Stimulated activated CD4-positive, alpha-beta T cell treated with anti-CD3 and anti-CD28 coated beads, Interleukin-1b, Interleukin-23, amount 100 ng/mL, for 4 hours (primary cell): ENCODE measurements at regions not wholly inside any gene's neighbourhood (a gene's known extent, or its start where the extent isn't known, plus 50 kb on each side); places are given as distances from the start of the nearest gene placed in this dataset.
A peak's percentile ranks its signal among the peaks of the same experiment; 100 is the strongest.
"Not testable (repeated sequence)": the region's sequence is repeated elsewhere in the genome, so short reads cannot be mapped to it uniquely, and the experiment has no call there.

Experiments used
- DNase-seq, 2 donors: peaks; one replicate each; pipeline ENCODE4 v3.0.0-alpha.2; 2020; ENCODE audit warnings: low read depth in 2 of 2

DNA sequence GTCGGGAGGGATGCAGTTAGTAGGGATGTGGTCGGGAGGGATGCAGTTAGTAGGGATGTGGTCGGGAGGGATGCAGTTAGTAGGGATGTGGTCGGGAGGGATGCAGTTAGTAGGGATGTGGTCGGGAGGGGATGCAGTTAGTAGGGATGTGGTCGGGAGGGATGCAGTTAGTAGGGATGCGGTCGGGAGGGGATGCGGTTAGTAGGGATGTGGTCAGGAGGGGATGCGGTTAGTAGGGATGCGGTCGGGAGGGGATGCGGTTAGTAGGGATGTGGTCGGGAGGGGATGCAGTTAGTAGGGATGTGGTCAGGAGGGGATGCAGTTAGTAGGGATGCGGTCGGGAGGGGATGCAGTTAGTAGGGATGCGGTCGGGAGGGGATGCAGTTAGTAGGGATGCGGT is 96.2 kb downstream of the BDH1 start:
- not testable (repeated sequence) for DNase-seq

DNA sequence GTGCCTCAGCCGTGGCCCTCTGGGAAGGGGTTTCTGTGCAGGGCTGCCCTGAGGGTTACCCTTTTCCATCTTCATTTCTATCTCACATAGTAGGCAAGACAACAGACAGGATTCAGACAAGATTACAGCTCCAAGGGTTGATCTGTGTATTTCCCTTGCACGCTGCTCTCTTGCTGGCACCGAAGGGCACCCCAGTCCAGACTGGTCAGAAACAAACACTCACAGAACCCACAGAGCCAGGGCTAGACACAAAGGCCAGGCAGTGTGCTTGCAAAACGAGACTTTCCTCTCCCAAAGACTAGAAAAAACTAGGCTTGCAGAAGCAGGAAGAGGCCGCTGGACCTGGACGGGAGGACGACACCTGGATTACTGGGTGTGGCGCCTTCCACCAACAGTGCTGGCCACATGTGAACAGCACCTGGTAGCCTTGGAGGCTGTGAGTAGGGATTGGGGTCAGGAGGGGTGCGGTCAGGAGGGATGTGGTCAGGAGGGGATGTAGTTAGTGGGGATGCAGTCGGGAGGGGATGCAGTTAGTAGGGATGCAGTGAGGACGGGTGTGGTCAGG is 96.8 kb downstream of the BDH1 start:
- no peak for DNase-seq

DNA sequence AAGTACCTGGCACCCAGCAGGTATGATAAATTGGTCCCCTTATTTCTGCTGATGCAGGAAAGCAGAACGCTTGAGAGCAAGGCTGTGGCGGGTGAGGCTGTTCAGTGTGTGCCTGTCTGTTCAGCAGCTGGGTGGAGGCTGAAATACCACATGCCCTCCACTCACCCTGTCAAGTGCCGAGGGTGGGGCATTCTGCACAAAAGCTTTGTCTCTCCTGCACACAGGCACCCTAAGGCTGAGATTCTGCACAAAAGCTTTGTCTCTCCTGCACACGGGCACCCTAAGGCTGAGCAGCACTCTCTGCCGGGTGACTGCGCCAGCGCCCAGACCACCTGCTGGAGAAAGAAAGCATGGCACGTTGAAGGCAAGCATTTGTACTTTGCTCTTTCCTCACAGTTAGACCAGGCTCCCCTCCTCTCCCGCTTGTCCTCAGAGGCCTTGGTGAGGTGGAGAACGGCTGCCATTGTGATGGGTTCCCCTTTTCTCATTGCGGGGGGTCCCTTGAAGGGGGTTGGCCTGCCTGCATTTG is 97.5 kb downstream of the BDH1 start:
- no peak for DNase-seq

DNA sequence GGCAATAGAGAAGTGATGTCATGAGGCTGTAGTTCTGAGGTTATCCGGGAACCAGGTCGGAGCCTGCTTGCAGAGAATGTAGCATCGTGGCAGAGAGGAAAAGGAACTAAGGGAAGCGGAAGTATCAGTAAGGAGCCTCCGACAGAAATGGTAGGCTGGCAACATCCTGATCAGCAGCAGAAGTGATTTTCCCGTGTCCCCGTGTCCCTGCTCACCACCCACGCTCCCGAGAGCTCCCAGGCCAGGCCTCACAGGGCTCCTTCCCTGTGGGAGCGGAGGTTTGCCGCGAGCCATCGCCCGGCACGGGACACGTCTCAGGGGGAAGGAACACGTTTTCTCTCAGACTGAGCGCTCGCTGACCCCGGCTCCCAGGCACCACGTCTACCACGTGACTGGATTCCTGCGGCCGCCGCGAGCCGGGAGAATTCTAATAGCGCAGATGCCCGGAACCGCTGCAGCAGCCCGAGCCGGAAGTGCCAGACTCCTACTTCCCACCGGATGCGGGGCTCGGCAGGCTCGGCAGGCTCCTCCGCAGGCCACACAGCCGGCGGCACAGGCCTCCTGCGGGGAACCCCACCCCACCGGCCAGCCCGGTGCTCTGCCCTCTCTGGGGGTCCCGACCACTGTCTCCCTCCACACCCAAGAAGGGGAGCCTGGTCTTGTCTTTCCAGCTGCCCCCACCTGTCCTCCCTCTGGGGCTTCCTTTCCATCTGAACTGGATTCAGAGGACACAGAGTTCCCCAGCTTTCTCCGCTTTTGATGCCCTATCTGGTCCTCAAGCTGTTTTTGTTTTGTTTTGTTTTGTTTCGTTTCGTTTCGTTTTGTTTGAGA is 99.3 kb downstream of the BDH1 start:
- peak; percentile 15 to 50 for DNase-seq

DNA sequence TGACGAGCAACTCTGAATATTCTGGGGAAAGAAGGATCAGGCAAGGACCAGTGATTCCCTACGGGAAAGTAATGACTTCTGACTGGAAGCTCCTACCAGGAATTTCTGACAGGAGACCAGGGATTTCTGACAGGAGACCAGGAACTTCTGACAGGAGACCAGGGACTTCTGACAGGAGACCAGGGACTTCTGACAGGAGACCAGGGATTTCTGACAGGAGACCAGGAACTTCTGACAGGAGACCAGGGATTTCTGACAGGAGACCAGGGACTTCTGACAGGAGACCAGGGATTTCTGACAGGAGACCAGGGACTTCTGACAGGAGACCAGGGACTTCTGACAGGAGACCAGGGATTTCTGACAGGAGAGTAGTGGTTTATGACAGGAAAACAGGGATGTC is 100.9 kb downstream of the BDH1 start:
- not testable (repeated sequence) for DNase-seq

DNA sequence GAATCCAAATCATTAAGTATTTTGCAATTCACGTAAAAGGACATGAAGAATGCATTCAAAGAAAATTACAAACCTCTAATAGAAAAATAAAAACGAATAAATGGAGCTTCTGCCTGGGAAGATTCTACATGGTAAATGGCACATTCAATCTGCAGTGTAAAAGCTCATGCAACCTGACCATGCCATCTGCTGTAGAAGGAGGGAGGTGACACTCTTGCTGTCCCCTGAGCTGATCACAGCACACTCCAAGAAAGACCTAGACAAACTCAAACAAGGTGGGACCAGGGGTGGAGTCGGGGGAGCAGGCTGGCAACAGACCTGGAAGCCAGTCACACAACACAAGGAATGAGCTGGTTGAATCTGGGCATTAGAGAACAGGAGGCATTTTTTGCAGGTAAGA is 101.8 kb downstream of the BDH1 start:
- no peak for DNase-seq

DNA sequence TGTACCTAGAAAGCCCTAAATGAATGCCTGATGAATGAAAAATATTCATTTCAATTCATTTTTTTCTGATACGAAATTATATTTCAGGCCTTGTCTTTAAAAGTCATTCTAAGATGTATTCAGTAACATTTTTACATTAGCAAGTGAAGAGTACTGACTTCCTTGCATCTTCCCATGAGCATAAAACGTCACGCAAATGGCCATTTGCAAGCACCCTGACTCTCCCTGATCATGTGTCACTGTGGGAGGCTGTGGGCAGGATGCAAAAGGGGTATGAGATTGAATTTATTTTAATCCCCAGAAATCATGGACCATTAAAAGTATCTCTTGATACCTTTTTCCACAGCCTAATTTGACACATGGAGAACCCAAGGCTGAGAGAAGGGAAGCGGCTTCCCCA is 105.0 kb downstream of the BDH1 start:
- DNase-seq: no peak

DNA sequence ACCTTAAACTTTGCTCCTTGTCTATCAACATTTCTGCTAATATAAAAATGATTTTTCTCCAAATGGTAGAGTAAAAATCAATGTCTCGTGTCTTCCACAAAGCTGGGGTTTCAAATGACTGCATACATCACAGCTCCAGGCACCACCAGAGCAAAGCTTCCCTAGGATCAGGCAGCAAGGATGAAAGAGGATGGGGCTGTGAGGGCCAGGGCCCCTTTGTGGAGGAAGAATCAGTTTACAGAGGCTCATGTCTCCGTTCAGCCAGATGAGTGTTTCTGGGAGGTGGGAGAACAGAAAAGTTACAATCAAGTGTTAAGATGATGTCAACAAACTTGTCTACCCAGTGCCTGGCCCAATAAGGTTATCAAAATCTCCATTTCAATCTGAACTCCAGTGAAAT is 105.5 kb downstream of the BDH1 start:
- DNase-seq: no peak

DNA sequence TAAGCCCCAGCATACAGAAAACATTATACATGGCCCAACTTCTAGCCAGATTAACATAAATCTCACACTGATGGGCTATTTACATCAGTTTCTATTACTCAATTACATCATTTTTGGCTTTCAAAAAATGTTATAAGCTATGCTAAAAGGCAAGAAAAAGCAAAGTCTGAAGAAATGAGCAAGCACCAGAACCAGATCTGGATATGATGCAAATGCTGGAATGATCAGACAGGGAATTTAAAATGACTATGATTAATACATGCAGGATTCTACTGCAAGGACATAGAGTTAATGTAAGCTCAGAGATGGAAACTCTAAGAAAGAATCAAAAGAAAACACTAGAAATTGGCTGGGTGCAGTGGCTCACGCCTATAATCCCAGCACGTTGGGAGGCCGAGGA is 106.6 kb downstream of the BDH1 start:
- not testable (repeated sequence) for DNase-seq

DNA sequence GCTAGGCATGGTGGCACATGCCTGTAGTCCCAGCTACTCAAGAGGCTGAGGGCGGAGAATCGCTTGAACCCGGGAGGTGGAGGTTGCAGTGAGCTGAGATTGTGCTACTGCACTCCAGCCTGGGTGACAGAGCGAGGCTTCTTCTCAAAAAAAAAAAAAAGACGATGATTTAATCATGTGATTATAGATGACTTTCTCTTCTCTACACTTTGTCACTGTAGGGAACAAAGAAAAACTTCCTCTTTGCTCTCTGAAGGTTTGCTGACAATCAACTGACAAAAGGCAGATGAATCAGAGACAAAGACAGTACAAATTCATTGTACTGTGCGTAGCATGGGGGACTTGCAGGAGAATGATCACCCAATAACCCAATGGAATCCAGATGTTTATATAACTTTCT is 108.0 kb downstream of the BDH1 start:
- not testable (repeated sequence) for DNase-seq

DNA sequence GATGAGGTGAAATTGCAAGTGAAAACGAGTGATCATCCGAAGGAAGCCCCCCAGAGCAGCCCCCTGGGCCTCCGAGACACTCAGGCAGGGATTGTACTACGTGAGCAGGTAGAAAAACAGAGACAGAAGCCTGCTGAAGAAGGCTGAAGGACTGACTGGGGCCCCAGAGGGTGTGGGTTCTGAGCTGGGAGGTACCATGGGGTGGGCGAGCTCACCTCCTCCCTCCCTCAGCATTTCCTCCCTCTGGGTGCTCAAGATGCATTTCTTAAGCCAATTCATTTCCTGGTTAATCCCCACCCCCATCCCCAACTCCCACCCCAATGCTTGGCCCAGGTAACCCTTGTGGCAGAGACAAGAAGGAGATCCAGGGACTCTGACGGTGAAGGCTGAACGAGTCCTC is 108.7 kb downstream of the BDH1 start:
- DNase-seq: no peak

DNA sequence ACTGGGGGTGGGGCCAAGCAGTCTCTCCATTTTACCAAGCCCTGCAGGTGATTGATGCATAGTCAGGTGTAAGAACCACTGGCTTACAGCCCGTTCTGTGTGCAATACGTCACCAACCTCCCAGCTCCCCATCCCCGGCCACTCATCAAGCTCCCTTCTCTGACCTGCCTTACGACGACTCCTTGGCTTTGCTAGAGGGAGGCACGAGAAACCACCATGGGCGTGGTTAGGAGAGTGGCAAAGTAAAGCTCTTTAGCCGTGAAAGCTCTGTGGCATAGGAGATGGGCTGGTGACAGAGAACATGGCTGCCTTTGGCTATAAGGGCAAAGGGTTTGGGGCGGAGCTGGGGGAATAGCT is 109.1 kb downstream of the BDH1 start:
- no peak for DNase-seq

DNA sequence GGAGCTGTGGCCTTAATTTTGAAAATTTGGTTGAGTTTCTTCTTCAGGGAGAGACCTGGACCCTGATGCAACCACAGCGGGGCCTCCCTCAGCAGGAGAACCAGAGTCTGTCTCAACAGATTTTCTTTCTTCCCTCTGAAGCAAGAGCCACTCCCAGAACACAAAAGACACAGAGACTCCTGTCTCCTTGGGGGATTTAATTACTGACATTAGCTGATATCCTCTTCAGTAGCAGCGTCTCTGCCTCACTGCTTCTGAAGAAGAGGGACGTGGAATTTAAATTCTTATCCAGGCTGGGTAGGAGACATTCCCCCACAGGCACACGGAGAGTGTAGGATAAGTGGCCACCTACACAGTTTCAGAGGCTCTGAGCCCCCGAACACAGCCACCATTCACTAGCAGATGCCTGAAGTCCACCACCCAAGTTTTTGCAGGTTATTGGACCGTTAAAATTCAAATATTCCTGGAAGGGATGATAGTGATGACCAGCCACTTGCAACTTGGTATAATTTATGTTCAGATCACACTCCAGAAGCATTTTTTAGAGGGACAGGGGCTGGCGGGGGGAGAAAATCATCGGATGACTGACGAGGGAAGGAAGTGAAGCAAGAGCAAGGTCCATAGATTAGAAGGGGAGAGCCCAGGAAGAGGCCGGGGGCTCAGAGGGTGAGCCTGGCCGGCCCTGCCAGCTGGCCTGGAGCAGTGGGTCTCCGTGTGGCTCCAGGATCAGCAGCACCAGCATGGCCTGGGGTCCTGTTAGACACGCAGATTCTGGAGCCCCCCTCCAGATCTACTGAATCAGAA is 109.7 kb downstream of the BDH1 start:
- DNase-seq: no peak

DNA sequence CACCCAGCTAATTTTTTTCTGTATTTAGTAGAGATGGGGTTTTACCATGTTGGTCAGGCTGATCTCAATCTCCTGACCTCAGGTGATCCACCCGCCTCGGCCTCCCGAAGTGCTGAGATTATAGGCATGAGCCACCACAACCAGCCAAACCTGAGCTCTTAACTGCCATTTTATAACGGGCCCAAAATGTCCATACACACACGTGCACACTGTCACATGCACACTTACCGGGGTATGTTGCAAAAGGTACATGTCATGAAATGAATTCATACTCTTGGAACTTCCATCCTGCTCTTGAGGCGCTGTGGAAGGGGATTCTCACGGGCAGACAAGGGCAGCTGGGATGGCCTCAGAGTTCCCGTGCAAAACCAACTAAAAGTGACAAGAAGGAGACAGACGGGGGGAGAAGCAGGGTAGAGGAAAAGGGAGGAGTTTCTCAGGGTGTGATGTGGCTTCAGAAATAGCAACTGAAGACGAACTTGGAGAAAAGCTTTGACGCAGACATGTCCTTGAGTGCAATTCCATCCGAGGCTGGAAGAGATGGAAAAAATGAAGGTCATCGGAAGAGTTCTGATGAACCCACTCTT is 110.9 kb downstream of the BDH1 start:
- DNase-seq: no peak

DNA sequence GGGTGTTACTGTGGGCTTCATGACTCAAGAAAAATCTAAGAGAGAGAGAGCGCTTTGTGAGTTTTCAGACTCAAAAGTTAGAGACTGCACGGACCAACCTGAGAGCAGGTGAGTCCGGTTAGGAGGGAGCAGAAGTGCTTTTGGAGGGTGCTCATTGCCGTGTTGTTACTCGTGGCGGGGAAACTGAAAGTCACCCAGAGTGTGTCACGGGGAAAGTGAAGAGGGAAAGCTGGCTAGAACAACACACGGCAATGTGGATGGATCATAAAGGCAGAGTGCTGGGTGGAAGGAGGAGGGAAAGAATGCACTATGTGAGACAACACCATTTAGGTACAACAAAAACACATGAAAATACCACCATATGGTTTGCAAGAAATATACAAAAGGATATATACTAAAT is 112.3 kb downstream of the BDH1 start:
- DNase-seq: no peak

DNA sequence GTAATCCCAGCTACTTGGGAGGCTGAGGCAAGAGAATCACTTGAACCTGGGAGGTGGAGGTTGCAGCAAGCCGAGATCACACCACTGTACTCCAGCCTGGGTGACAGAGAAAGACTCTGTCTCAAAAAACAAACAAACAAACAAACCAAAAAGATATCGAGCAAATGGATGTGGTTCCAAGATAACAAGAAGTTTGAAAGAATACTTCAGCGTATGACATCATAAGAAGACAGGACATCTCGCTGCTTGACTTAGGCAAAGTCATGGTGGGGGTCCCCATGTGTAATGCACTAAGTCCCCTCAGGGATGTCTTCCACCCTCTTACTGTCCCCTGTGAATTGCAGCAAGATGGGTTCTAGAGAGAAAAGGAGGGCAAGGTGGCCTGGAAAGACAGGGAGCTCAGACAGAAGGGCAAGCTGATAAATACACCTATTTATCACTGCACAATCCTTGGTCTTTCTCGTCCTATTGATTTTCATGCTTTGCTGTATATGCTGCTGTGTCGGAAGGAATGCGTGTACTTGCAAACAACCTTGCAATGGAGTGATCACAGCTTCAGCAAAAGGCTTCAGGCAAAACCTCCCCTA is 115.0 kb downstream of the BDH1 start:
- DNase-seq: no peak

DNA sequence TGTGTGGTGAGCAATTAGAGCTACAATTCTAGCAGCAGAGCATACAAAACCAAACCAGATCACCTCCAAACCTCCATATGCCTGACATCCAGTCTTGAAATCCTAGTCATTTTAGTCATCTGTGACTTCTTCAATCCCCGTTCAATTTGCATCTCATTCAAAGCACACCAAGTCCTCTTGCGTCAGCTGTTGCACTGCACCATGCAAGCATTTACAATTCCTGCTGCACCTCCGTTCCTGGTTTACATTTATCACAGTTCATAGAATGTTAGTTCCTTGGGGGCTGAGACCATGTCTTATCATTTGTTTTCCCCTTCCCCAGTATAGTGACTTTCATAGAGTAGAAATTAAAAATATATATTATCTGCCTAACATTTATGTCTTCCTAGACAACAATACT is 116.9 kb downstream of the BDH1 start:
- DNase-seq: no peak

DNA sequence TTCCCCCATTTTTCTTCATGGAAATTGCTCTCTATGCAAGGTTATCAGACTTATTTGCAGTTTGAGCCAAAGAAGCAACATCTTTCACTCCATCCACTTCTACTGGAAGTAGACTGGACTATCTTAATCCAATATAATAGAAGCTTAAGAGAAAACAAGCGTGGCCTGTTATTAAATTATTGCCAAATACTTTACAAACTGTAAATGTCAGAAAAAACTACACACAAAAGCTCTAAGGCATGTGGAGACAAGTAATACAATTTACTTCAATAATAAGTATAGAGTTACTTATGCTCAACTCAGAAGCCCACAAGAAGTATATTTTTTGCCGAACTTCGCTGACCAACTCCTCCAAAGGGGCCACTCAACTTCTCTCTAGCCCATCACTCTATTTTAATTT is 120.3 kb downstream of the BDH1 start:
- DNase-seq: no peak

DNA sequence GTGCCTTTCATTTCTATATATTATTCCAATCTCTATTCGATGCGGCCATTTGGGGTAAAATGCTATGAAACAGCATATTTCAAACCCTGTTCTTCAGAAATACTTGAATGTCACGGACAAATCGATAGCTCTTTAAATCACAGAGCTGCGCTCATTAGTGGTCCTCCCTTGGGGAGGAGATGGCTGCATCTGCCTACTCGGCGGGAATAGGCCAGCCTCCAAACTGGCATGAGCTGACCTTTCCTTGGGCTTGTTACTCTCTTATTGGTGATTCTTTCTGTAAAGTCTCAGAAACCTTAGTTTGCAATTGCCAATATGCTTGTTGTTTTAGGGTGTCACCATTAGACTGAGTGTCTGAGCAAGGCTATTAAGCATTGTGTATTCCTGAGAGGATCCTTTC is 120.9 kb downstream of the BDH1 start:
- DNase-seq: no peak

DNA sequence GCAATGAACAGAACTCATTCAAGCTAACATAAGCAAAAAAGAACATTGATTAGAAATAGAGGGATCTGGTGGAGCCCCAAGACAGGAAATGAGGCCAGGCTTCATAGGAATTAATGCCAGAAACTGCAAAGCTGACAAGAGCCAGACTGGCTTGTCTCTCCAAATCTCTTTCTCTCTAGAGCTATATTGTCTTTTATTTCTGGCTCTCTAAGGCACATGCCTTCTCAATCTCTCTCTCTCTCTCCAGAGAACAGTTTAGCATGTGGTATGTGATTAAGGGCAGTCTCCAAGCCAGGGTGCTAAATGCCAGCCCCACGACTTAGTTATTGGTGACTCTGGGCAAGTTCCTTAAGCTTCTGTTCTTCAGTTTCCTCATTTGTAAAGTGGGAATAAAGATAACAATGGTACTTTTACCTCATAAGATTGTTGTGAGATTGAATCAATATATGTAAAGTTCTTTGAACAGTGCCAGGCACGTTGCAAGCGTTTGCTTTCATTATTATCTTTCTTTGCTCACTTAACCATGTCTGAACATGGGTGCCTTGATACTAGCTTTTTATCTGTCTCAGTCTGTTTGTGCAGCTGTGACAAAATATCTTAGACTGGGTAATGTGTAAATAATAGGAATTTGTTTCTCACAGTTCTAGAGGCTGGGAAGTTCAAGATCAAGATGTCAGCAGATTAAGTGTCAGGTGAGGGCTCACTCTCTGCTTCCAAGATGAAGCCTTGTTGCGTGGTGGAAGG is 123.2 kb downstream of the BDH1 start:
- DNase-seq: no peak

DNA sequence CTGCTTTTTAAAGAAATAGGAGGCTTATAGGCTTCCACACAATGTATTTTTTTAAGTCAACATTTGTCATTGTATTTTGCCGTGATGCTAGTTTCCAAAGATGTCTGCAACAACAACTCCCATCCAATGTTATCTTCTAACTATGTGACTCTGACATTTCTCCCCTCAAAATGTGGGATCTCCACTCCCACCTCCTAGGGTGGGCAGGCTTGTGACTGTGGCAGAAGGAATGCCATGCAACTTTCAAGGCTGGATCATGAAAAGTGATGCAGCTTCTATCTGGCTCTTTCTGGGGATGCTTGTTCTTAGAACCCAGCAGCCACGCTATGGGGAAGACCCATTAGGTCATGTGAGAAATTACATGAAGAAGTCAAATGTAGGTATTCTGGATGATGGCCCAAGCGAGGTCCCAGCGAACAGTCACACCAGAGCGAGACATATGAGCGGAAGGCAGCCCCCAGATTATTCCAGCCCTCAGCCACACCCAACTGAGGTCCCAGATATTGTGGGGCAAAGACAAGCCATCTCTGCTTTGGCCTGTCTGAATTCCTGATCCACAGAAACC is 124.3 kb downstream of the BDH1 start:
- DNase-seq: no peak
